ENCODE measurements at regions not wholly inside any gene's neighbourhood (a gene's known extent, or its start where the extent isn't known, plus 50 kb on each side); places are given as distances from the start of the nearest gene placed in this dataset.

DNA sequence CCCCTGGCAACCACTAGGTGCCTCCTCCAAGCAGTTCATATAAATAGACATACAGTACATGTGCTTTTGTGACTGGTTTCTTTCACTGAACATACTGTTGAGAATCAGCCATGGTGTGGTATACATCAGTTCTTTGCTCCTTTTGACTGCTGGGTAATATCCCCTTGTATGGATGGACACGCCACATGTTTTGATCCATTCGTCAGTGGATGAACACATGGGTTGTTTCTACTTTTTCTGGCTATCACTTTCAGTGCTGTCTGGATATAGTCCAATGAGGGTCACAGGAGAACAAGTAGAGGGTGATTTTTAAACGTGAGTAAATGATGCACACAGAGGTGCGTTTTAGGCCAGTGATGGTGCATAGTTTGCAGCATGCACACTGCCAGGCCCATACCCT, 183.9 kb downstream of the FOXA2 start:
- DNase-seq (ENCODE audit: insufficient read length, low spot score), result no peak
- no peak for FAIRE-seq
- TF ChIP-seq POLR2AphosphoS5 (IDR thresholded peaks at IDR 0.05; ENCODE audit: low read depth, low read length) (no peak), POU2F2 (IDR thresholded peaks at IDR 0.05; ENCODE audit: low read depth, low read length) (no peak), TAF1 (IDR thresholded peaks at IDR 0.05; ENCODE audit: low read depth, low read length) (no peak), PAX5 (IDR thresholded peaks at IDR 0.05; ENCODE audit: insufficient read depth, low read length, severe bottlenecking) (no peak), POLR2A (IDR thresholded peaks at IDR 0.05; ENCODE audit: low read depth, low read length) (no peak), SPI1 (IDR thresholded peaks at IDR 0.05; ENCODE audit: low read depth, low read length) (no peak)

DNA sequence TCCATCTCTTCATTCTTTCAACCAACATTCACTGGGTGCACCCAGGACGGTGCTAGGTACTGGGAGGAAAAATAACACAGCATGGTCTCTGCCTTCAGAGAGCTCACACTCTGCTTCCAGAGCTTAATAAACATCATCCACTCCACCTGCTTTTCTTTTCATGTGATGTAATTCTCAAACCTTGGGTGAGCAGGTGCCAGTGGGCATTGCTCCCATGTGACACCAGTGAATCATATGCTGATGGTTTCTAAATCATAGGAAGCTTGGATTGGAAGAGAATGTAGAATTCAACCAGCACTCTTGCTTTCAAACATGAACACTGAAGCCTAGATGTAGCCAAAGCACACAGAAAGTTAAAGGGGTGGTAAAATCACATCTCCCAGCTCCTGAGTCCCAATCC, 189.8 kb downstream of the FOXA2 start:
- no peak for TF ChIP-seq POLR2A (IDR thresholded peaks at IDR 0.05; ENCODE audit: low read depth, low read length)
- TF ChIP-seq SPI1 (IDR thresholded peaks at IDR 0.05; ENCODE audit: low read depth, low read length), result no peak
- TF ChIP-seq POU2F2 (IDR thresholded peaks at IDR 0.05; ENCODE audit: low read depth, low read length), result no peak
- no peak for TF ChIP-seq TAF1 (IDR thresholded peaks at IDR 0.05; ENCODE audit: low read depth, low read length)
- no peak for TF ChIP-seq POLR2AphosphoS5 (IDR thresholded peaks at IDR 0.05; ENCODE audit: low read depth, low read length)
- no peak for TF ChIP-seq PAX5 (IDR thresholded peaks at IDR 0.05; ENCODE audit: insufficient read depth, low read length, severe bottlenecking)
- no peak for DNase-seq (ENCODE audit: insufficient read length, low spot score)
- FAIRE-seq, result no peak

DNA sequence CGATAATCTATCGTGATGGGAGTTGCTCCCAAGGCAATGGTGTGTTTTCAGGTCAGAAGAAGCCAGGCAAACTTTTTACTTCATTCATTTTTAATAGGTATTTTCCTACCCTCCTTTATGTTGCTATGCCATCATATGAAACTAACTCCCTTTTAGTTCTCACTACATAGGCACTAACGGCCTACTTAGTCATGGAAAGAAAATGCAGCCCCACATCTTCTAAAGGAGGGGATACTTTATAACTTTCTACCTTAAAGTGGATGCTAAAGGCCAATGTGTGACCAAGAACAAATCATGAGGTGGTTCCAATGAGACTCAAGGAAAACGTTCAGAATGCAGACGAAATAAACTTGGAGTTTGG, 193.8 kb downstream of the FOXA2 start:
- TF ChIP-seq POLR2AphosphoS5 (IDR thresholded peaks at IDR 0.05; ENCODE audit: low read depth, low read length), result no peak
- DNase-seq (ENCODE audit: insufficient read length, low spot score) (no peak), FAIRE-seq (no peak)

DNA sequence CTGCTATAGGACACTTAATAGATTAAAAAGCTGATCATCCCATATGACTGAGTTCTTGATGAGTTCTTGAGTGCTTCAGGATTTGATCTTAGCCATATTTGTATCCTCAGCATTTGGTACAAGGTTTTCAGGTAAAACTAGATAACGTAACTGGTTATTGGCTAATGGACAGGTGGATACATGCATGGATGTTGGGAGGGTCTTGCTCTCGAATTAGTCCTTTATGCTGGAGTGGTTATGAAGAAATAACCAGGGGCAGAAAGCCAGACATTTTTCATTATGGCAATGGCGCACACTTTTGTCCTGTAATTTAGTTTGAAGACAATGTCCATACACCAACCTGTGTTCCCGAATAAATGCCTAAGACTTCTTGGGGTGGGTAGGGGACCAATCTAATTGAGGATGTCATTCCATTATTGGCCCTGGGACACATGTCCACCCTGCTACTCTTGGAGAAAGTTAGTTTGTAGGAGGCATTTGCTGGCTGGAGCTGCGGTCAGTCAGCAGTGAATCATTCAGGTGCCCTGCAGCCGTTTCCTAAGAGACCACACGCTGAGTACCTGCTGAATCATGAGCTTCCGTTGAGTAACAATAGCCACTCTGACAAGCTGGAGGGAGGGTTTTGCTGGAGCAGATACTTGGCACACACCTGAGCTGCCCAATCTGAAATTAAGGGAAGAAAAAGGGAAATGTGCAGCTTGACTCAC, 194.4 kb downstream of the FOXA2 start:
- FAIRE-seq (no peak), DNase-seq (ENCODE audit: insufficient read length, low spot score) (no peak)

DNA sequence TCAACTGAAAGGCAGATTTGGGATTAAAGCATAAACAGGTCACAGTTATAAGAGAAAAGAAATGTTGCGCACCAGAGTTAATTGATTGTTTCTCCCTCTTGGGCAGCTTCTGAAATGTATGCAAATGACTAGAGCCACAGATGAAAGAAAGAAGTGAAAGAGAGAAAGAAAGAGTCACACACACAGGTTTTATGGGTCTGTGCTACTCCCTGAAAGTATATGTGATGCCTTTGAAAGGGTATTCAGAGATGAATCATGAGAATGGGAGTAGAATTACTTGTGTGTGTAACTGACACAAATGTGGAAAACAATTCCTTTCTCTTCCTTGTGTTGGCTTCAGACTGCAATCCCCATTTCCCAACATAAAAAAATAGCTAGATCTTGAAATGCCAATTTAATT, 196.9 kb downstream of the FOXA2 start:
- DNase-seq (ENCODE audit: insufficient read length, low spot score), result no peak
- TF ChIP-seq TAF1 (IDR thresholded peaks at IDR 0.05; ENCODE audit: low read depth, low read length), result no peak
- TF ChIP-seq PAX5 (IDR thresholded peaks at IDR 0.05; ENCODE audit: insufficient read depth, low read length, severe bottlenecking), result no peak
- TF ChIP-seq POLR2AphosphoS5 (IDR thresholded peaks at IDR 0.05; ENCODE audit: low read depth, low read length), result no peak
- FAIRE-seq, result no peak

More for the DNA sequence above, 194.4 kb downstream of the FOXA2 start:
- TF ChIP-seq SPI1 (IDR thresholded peaks at IDR 0.05; ENCODE audit: low read depth, low read length) (no peak), POLR2A (IDR thresholded peaks at IDR 0.05; ENCODE audit: low read depth, low read length) (no peak), TAF1 (IDR thresholded peaks at IDR 0.05; ENCODE audit: low read depth, low read length) (no peak), PAX5 (IDR thresholded peaks at IDR 0.05; ENCODE audit: insufficient read depth, low read length, severe bottlenecking) (no peak), POU2F2 (IDR thresholded peaks at IDR 0.05; ENCODE audit: low read depth, low read length) (no peak), POLR2AphosphoS5 (IDR thresholded peaks at IDR 0.05; ENCODE audit: low read depth, low read length) (no peak)

DNA sequence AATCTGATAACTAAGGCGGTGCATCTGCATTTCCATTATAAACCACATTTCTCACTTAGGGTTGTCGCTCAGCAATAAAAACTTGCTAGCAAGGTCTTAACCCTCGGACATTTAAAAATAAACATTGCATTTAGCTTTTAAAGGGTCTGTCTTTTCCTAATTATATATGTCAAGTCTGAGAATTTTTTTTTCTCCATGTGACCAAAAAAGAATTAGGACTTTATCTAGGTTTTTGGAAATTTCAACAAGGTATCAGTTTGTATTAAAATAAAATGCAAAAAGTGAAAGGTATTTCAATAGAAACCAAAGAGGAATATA, 198.1 kb downstream of the FOXA2 start:
- FAIRE-seq (no peak), DNase-seq (ENCODE audit: insufficient read length, low spot score) (no peak)
- no peak for TF ChIP-seq POLR2A (IDR thresholded peaks at IDR 0.05; ENCODE audit: low read depth, low read length)
- no peak for TF ChIP-seq PAX5 (IDR thresholded peaks at IDR 0.05; ENCODE audit: insufficient read depth, low read length, severe bottlenecking)
- TF ChIP-seq POU2F2 (IDR thresholded peaks at IDR 0.05; ENCODE audit: low read depth, low read length), result no peak
- TF ChIP-seq POLR2AphosphoS5 (IDR thresholded peaks at IDR 0.05; ENCODE audit: low read depth, low read length), result no peak
- no peak for TF ChIP-seq SPI1 (IDR thresholded peaks at IDR 0.05; ENCODE audit: low read depth, low read length)
- no peak for TF ChIP-seq TAF1 (IDR thresholded peaks at IDR 0.05; ENCODE audit: low read depth, low read length)

DNA sequence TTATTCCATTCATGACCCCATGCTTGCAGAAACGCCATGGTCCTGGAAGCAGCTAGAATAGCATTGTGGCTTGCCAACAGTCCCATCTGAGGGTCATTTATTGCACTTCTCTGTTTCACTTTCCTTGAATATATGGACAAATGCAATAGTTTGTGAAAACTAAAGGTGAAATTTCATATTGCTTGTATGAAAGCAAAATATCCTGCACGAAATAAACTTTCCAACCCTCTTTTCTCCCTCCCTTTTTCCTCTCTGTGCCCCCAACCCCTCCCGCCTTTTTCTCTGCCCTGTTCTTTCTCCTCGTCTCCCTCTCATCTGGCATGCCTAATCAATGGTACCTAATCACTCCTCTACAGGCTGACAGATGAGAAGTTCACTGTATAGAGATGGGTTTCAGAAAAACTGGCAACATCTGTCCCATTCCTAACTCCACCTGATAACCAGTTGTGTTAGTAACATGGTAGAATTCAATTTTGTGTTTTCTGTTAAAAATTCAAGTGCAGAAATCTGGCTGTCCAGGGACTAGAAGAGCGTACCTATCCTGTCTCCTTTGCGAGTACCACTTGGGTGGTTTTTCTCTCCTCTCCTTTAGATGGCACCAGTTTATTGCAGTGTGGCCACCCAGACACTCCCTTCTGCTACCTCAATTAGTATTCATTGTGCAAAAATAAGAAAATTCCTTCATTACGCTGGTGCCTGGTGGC, 198.6 kb downstream of the FOXA2 start:
- TF ChIP-seq POLR2AphosphoS5 (IDR thresholded peaks at IDR 0.05; ENCODE audit: low read depth, low read length) (no peak), POU2F2 (IDR thresholded peaks at IDR 0.05; ENCODE audit: low read depth, low read length) (no peak), PAX5 (IDR thresholded peaks at IDR 0.05; ENCODE audit: insufficient read depth, low read length, severe bottlenecking) (no peak), SPI1 (IDR thresholded peaks at IDR 0.05; ENCODE audit: low read depth, low read length) (no peak), POLR2A (IDR thresholded peaks at IDR 0.05; ENCODE audit: low read depth, low read length) (no peak), TAF1 (IDR thresholded peaks at IDR 0.05; ENCODE audit: low read depth, low read length) (no peak)
- no peak for DNase-seq (ENCODE audit: insufficient read length, low spot score)
- no peak for FAIRE-seq

DNA sequence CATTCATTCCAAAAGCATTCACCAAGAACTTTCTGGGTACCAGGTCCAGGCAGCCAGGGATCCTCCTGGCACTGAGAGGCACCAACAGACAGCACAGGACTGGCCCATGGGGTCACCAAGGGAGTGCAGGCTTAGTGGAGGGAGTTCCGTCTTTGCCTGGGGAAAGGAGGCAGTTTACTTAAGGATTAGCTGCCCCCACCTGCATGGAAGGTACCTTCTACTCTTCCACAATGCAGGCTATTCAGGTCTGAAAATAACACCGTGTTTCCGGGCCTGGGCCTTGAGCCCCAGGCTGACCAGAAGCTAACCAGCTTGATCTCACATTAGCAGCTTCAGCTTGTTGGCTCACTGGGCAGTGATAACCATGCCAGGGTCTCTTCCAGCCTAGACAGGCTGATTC, 199.4 kb downstream of the FOXA2 start:
- TF ChIP-seq POLR2A (IDR thresholded peaks at IDR 0.05; ENCODE audit: low read depth, low read length) (no peak), PAX5 (IDR thresholded peaks at IDR 0.05; ENCODE audit: insufficient read depth, low read length, severe bottlenecking) (no peak), SPI1 (IDR thresholded peaks at IDR 0.05; ENCODE audit: low read depth, low read length) (no peak), POU2F2 (IDR thresholded peaks at IDR 0.05; ENCODE audit: low read depth, low read length) (no peak), POLR2AphosphoS5 (IDR thresholded peaks at IDR 0.05; ENCODE audit: low read depth, low read length) (no peak), TAF1 (IDR thresholded peaks at IDR 0.05; ENCODE audit: low read depth, low read length) (no peak)
- no peak for FAIRE-seq
- DNase-seq (ENCODE audit: insufficient read length, low spot score), result no peak

DNA sequence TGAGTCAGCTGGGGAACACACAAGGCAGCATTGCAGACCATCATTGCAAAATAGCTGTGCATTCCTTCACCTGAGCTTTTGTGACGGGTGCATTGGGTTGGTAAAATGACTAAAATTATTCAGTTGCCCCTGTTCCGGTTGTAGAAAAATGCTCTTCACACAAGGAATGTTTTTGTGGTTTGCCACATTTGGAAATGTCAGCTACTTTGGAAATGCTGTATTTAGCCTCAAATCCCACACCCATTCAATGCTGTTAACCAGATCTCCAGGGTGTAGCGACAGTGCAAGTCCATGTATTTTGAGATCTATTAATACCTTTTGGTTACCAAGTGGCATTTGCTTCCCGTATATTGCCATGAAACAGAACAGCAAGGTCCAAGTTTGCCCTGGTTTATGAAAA, 201.2 kb downstream of the FOXA2 start:
- DNase-seq (ENCODE audit: insufficient read length, low spot score) (no peak), FAIRE-seq (no peak)
- TF ChIP-seq SPI1 (IDR thresholded peaks at IDR 0.05; ENCODE audit: low read depth, low read length) (no peak), POU2F2 (IDR thresholded peaks at IDR 0.05; ENCODE audit: low read depth, low read length) (no peak), PAX5 (IDR thresholded peaks at IDR 0.05; ENCODE audit: insufficient read depth, low read length, severe bottlenecking) (no peak), TAF1 (IDR thresholded peaks at IDR 0.05; ENCODE audit: low read depth, low read length) (no peak), POLR2AphosphoS5 (IDR thresholded peaks at IDR 0.05; ENCODE audit: low read depth, low read length) (no peak), POLR2A (IDR thresholded peaks at IDR 0.05; ENCODE audit: low read depth, low read length) (no peak)

DNA sequence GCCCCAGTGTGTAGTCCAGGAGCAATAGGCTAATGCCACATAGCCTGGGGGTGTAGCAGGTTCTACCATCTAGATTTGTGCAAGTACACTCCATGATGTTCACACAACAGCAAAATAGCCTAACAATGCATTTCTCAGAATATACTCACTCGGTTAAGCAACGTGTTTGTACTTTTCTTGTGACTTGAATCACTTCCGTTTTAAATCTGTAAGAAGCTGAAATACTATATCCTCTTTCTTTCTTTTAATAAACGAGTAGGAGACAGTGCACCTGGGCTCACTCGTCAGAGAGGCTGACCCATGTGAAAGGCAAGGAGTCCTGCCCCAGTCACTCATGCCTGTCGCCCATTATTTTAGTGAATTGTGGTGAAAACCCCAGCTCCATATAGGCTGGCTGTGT, 201.6 kb downstream of the FOXA2 start:
- FAIRE-seq, result no peak
- DNase-seq (ENCODE audit: insufficient read length, low spot score), result no peak
- TF ChIP-seq POU2F2 (IDR thresholded peaks at IDR 0.05; ENCODE audit: low read depth, low read length) (no peak), POLR2A (IDR thresholded peaks at IDR 0.05; ENCODE audit: low read depth, low read length) (no peak), POLR2AphosphoS5 (IDR thresholded peaks at IDR 0.05; ENCODE audit: low read depth, low read length) (no peak), SPI1 (IDR thresholded peaks at IDR 0.05; ENCODE audit: low read depth, low read length) (no peak), TAF1 (IDR thresholded peaks at IDR 0.05; ENCODE audit: low read depth, low read length) (no peak), PAX5 (IDR thresholded peaks at IDR 0.05; ENCODE audit: insufficient read depth, low read length, severe bottlenecking) (no peak)
